ENCODE measurements at regions not wholly inside any gene's neighbourhood (a gene's known extent, or its start where the extent isn't known, plus 50 kb on each side); places are given as distances from the start of the nearest gene placed in this dataset.

GRCh38 chr9:15080401-15080800, 170.2 kb upstream of the FREM1 start:
- Histone ChIP-seq H3K9ac (replicated peaks in 1 of 4; ENCODE audit: extremely low read depth in 1 of 4, low read depth in 3 of 4, low read length in 3 of 4) (no peak overlapping the region), H3K4ac (replicated peaks; ENCODE audit: insufficient read length, low read depth, low read length) (no peak overlapping the region), H3K79me1 (ENCODE audit: low read depth, low read length) (no peaks in the 10 kb centered on the region), H3K36me3 (ENCODE audit: control insufficient read depth in 2 of 4, insufficient read depth in 4 of 4, low read length in 3 of 4) (no peaks in the 10 kb centered on the region), H3K56ac (replicated peaks; ENCODE audit: insufficient read length, low read depth, low read length) (no peak overlapping the region), H4K91ac (replicated peaks; ENCODE audit: insufficient read length, low read length) (no peak overlapping the region), H3K23ac (ENCODE audit: insufficient read length) (no peak overlapping the region), H3K27me3 (replicated peaks in 1 of 4; ENCODE audit: control insufficient read depth in 3 of 4, extremely low read depth in 1 of 4, insufficient read depth in 3 of 4, low read length in 3 of 4) (no peaks in the 10 kb centered on the region), H4K8ac (ENCODE audit: extremely low read depth, insufficient read depth, low read length) (no peak overlapping the region), H3K79me2 (ENCODE audit: control insufficient read depth in 1 of 2, insufficient read depth in 2 of 2, low read length in 2 of 2) (no peaks in the 10 kb centered on the region), H3K18ac (ENCODE audit: extremely low read depth, low read length) (no peak overlapping the region), H2BK20ac (ENCODE audit: low read length) (no peak overlapping the region), H3K27ac (ENCODE audit: low read depth, low read length) (no peak overlapping the region), H4K5ac (ENCODE audit: insufficient read length, low read depth, low read length) (no peak overlapping the region), H3K14ac (ENCODE audit: insufficient read length) (no peak overlapping the region), H3K4me1 (replicated peaks in 1 of 4; ENCODE audit: control insufficient read depth in 3 of 4, insufficient read depth in 4 of 4, low read length in 3 of 4) (no peaks in the 10 kb centered on the region), H4K20me1 (replicated peaks in 1 of 2; ENCODE audit: control insufficient read depth in 1 of 2, insufficient read depth in 2 of 2, low read length in 2 of 2) (no peaks in the 10 kb centered on the region), H3K9me3 (ENCODE audit: insufficient read depth in 2 of 2, low read depth in 1 of 2, low read length in 1 of 2) (no peaks in the 10 kb centered on the region), H2BK15ac (ENCODE audit: low read length) (no peak overlapping the region), H3K4me2 (ENCODE audit: insufficient read depth in 1 of 2, low read depth in 2 of 2, low read length in 2 of 2) (no peak overlapping the region), H3K4me3 (ENCODE audit: extremely low read depth in 1 of 4, insufficient read depth in 2 of 4, low read depth in 3 of 4, low read length in 4 of 4) (no peak overlapping the region), H2BK5ac (ENCODE audit: low read depth, low read length) (no peak overlapping the region), H2BK120ac (replicated peaks; ENCODE audit: low read depth, low read length) (no peak overlapping the region), H3K23me2 (ENCODE audit: low read depth, low read length) (no peaks in the 10 kb centered on the region), H2AK5ac (ENCODE audit: low read depth, low read length) (no peak overlapping the region), H2AFZ (ENCODE audit: low read length) (no peak overlapping the region), H2BK12ac (ENCODE audit: low read depth, low read length) (no peak overlapping the region)
- ChIA-PET CTCF (ENCODE audit: partially characterized antibody) (interaction anchor here (1.8 to 1.9 kb wide), 2 partner anchors 11 to 55 kb away, joined by 5 read pairs; no protein-coding TSS in a partner anchor), POLR2A (ENCODE audit: partially characterized antibody) (no interaction called here)
- DNase-seq (ENCODE audit: low read depth in 1 of 2, low spot score in 2 of 2) (no peak), FAIRE-seq (no peak)
- 84% methylated on average over 2 of the region's 3 CpGs; no CpG with 5 or more reads in 1 of the 2 experiments for WGBS, 2 experiments (ENCODE audit: extremely low coverage in 1 of 2, insufficient coverage in 1 of 2, insufficient read length in 1 of 2, insufficient replicate concordance in 2 of 2, low coverage in 1 of 2, low lambda C conversion rate in 2 of 2, missing lambda C conversion rate in 1 of 2)
- TF ChIP-seq SIRT6 (IDR thresholded peaks at IDR 0.05; ENCODE audit: low read length) (no peak), CBX5 (IDR thresholded peaks at IDR 0.05; ENCODE audit: low read depth, low read length) (no peak), NRF1 (IDR thresholded peaks at IDR 0.05; ENCODE audit: low read depth, low read length) (no peak), YY1 (IDR thresholded peaks at IDR 0.05; ENCODE audit: low read depth, low read length) (no peak), USF2 (IDR thresholded peaks at IDR 0.05; ENCODE audit: low read length) (no peak), ASH2L (IDR thresholded peaks at IDR 0.05; ENCODE audit: low read length) (no peak), GABPA (IDR thresholded peaks at IDR 0.05; ENCODE audit: borderline replicate concordance, insufficient read depth, low read length) (no peak), RAD21 (IDR thresholded peaks at IDR 0.05 in 1 of 2, conservative IDR thresholded peaks at IDR 0.05 in 1 of 2; ENCODE audit: low read depth in 2 of 2, low read length in 2 of 2) (no peak), PHF8 (conservative IDR thresholded peaks at IDR 0.05; ENCODE audit: low read depth, low read length) (no peak)
